H9 (cell line): ENCODE measurements at regions not wholly inside any gene's neighbourhood (a gene's known extent, or its start where the extent isn't known, plus 50 kb on each side); places are given as distances from the start of the nearest gene placed in this dataset.

ENCODE experiments used
- DNase-seq: peaks from one replicate; pipeline ENCODE4 v3.0.0-alpha.2; 2017
- H2AFZ ChIP-seq: one replicate; pipeline ENCODE4 v1.6.1; 2013; ENCODE audit warnings: mild to moderate bottlenecking, low read length, control low read depth, moderate library complexity
- H2AK5ac ChIP-seq: 2 replicates; pipeline ENCODE4 v1.6.1; 2013; ENCODE audit warnings: low read length, control low read depth, mixed read lengths; ENCODE audit not compliant: insufficient read length
- H2BK120ac ChIP-seq: one replicate; pipeline ENCODE4 v1.6.1; 2013; ENCODE audit warnings: low read depth, mild to moderate bottlenecking, low read length, control low read depth, inconsistent platforms; ENCODE audit not compliant: poor library complexity, severe bottlenecking
- H2BK12ac ChIP-seq: 2 replicates; pipeline ENCODE4 v1.6.1; 2013; ENCODE audit warnings: low read length, control low read depth, mixed read lengths, low read depth; ENCODE audit not compliant: insufficient read length
- H2BK15ac ChIP-seq: 2 replicates; pipeline ENCODE4 v1.6.1; 2013; ENCODE audit warnings: low read depth, low read length, control low read depth
- H2BK20ac ChIP-seq: one replicate; pipeline ENCODE4 v1.6.1; 2013; ENCODE audit warnings: low read depth, mild to moderate bottlenecking, low read length, control low read depth, inconsistent platforms; ENCODE audit not compliant: poor library complexity, severe bottlenecking
- H2BK5ac ChIP-seq: 2 replicates; pipeline ENCODE4 v1.6.1; 2013; ENCODE audit warnings: low read length, control low read depth, mixed read lengths; ENCODE audit not compliant: insufficient read length
- H3K14ac ChIP-seq: 2 replicates; pipeline ENCODE4 v1.6.1; 2013; ENCODE audit warnings: low read length, control low read depth; ENCODE audit not compliant: insufficient read depth
- H3K18ac ChIP-seq: 2 replicates; pipeline ENCODE4 v1.6.1; 2013; ENCODE audit warnings: low read depth, mild to moderate bottlenecking, mixed read lengths, low read length, control low read depth; ENCODE audit not compliant: insufficient read length
- H3K23ac ChIP-seq: 2 replicates; pipeline ENCODE4 v1.6.1; 2013; ENCODE audit warnings: low read length, control low read depth, mixed read lengths, low read depth; ENCODE audit not compliant: insufficient read length
- H3K23me2 ChIP-seq: 2 replicates; pipeline ENCODE4 v1.6.1; 2013; ENCODE audit warnings: low read depth, mild to moderate bottlenecking, mixed read lengths, low read length, control low read depth; ENCODE audit not compliant: insufficient read length, poor library complexity, severe bottlenecking
- H3K27ac ChIP-seq: 2 replicates; pipeline ENCODE4 v1.5.1; 2013; ENCODE audit warnings: low read length, control low read depth, mixed read lengths, low read depth; ENCODE audit not compliant: insufficient read length
- H3K27me3 ChIP-seq: 2 replicates; pipeline ENCODE4 v1.6.1; 2013; ENCODE audit warnings: low read length, control low read depth, inconsistent platforms; ENCODE audit not compliant: insufficient read depth
- H3K4ac ChIP-seq: 2 replicates; pipeline ENCODE4 v1.6.1; 2013; ENCODE audit warnings: low read depth, mild to moderate bottlenecking, control low read depth, inconsistent platforms, low read length, moderate library complexity
- H3K4me1 ChIP-seq: 2 replicates; pipeline ENCODE4 v1.6.1; 2013; ENCODE audit warnings: low read length, control low read depth, inconsistent platforms; ENCODE audit not compliant: insufficient read depth
- H3K4me2 ChIP-seq: 2 replicates; pipeline ENCODE4 v1.6.1; 2013; ENCODE audit warnings: low read length, control low read depth, mixed read lengths; ENCODE audit not compliant: insufficient read length, insufficient read depth
- H3K56ac ChIP-seq: 2 replicates; pipeline ENCODE4 v1.6.1; 2013; ENCODE audit warnings: low read depth, mild to moderate bottlenecking, mixed read lengths, low read length, control low read depth; ENCODE audit not compliant: insufficient read length
- H3K79me1 ChIP-seq: 2 replicates; pipeline ENCODE4 v1.6.1; 2013; ENCODE audit warnings: low read depth, mild to moderate bottlenecking, moderate library complexity, low read length, control low read depth, inconsistent platforms; ENCODE audit not compliant: insufficient read depth, poor library complexity, severe bottlenecking
- H3K79me2 ChIP-seq: 2 replicates; pipeline ENCODE4 v1.6.1; 2013; ENCODE audit warnings: low read length, control low read depth, inconsistent platforms; ENCODE audit not compliant: insufficient read depth
- H3K9ac ChIP-seq: 2 replicates; pipeline ENCODE4 v1.6.1; 2013; ENCODE audit warnings: low read length, control low read depth, mixed read lengths; ENCODE audit not compliant: insufficient read length; ENCODE audit errors: extremely low read depth
- H3K9me3 ChIP-seq: one replicate; pipeline ENCODE4 v1.6.1; 2013; ENCODE audit warnings: low read depth, low read length, inconsistent platforms; ENCODE audit not compliant: control insufficient read depth
- H3T11ph ChIP-seq: one replicate; pipeline ENCODE4 v1.6.1; 2013; ENCODE audit warnings: mild to moderate bottlenecking, low read length, control low read depth, inconsistent platforms
- H4K20me1 ChIP-seq: one replicate; pipeline ENCODE4 v1.6.1; 2013; ENCODE audit not compliant: control insufficient read depth, insufficient read length, insufficient read depth
- H4K5ac ChIP-seq: 2 replicates; pipeline ENCODE4 v1.6.1; 2013; ENCODE audit warnings: low read depth, mild to moderate bottlenecking, mixed read lengths, low read length, control low read depth; ENCODE audit not compliant: insufficient read length
- H4K8ac ChIP-seq: replicated peaks from 2 replicates; pipeline ENCODE4 v1.6.1; 2013; ENCODE audit warnings: low read length, control low read depth, mixed read lengths, low read depth; ENCODE audit not compliant: insufficient read length
- H4K91ac ChIP-seq: 2 replicates; pipeline ENCODE4 v1.6.1; 2013; ENCODE audit warnings: low read depth, mild to moderate bottlenecking, moderate library complexity, mixed read lengths, low read length, control low read depth; ENCODE audit not compliant: insufficient read length
- H3K27ac Mint-ChIP-seq, 3 experiments: 2 replicates in 2 of 3; 3 replicates in 1 of 3; pipeline ENCODE4 v1.8.0; 2020 to 2021; ENCODE audit warnings: mixed read lengths in 3 of 3, mild to moderate bottlenecking in 1 of 3, moderate library complexity in 1 of 3
- H3K27me3 Mint-ChIP-seq: 2 replicates; pipeline ENCODE4 v1.8.0; 2021; ENCODE audit warnings: low read depth, mild to moderate bottlenecking, moderate library complexity, mixed read lengths
- H3K36me3 Mint-ChIP-seq, 3 experiments: 2 replicates in 2 of 3; 3 replicates in 1 of 3; pipeline ENCODE4 v1.8.0; 2020 to 2021; ENCODE audit warnings: low read depth in 3 of 3, mixed read lengths in 3 of 3; ENCODE audit not compliant: insufficient read depth in 1 of 3
- H3K4me1 Mint-ChIP-seq, 2 experiments: 2 replicates each; pipeline ENCODE4 v1.8.0; 2020; ENCODE audit warnings: mixed read lengths in 2 of 2
- H3K4me3 Mint-ChIP-seq, 2 experiments: 2 replicates in 1 of 2; 3 replicates in 1 of 2; pipeline ENCODE4 v1.8.0; 2020 to 2021; ENCODE audit warnings: mild to moderate bottlenecking in 2 of 2, mixed read lengths in 2 of 2, moderate library complexity in 1 of 2
- H3K9me3 Mint-ChIP-seq, 2 experiments: 2 replicates in 1 of 2; 3 replicates in 1 of 2; pipeline ENCODE4 v1.8.0; 2020; ENCODE audit warnings: mild to moderate bottlenecking in 2 of 2, mixed read lengths in 2 of 2, moderate library complexity in 1 of 2
- CTCF ChIP-seq: fragments of 200-600 bp; sonication (generic); conservative IDR thresholded peaks from 3 replicates; pipeline ENCODE4 v1.8.0; 2021; ENCODE audit warnings: antibody characterized with exemption, mild to moderate bottlenecking

GRCh38 chr5:8647111-8647510 lies 778.2 kb downstream of the MTRR start:
- Histone ChIP-seq H3K4ac (no peak overlapping the region), H4K5ac (no peak overlapping the region), H4K91ac (no peak overlapping the region), H3K9ac (no peak overlapping the region), H3K79me1 (no peaks in the 10 kb centered on the region), H3K27me3 (no peaks in the 10 kb centered on the region), H3K27ac (no peak overlapping the region), H3K4me1 (no peaks in the 10 kb centered on the region), H2BK15ac (no peak overlapping the region), H3K23me2 (no peaks in the 10 kb centered on the region), H2BK20ac (no peak overlapping the region), H2BK120ac (no peak overlapping the region), H3T11ph (no peak overlapping the region), H3K4me2 (no peak overlapping the region), H2AFZ (no peak overlapping the region), H3K23ac (no peak overlapping the region), H3K18ac (no peak overlapping the region), H3K9me3 (no peaks in the 10 kb centered on the region), H4K20me1 (no peaks in the 10 kb centered on the region), H4K8ac (no peak overlapping the region), H2BK5ac (no peak overlapping the region), H2AK5ac (no peak overlapping the region), H3K79me2 (no peaks in the 10 kb centered on the region), H3K14ac (no peak overlapping the region), H3K56ac (no peak overlapping the region), H2BK12ac (no peak overlapping the region)
- no peak overlapping the region for H3K27ac Mint-ChIP-seq
- no peak for DNase-seq
- no peaks in the 10 kb centered on the region for H3K27me3 Mint-ChIP-seq
- no peak overlapping the region for H3K4me3 Mint-ChIP-seq
- H3K36me3 Mint-ChIP-seq = no peaks in the 10 kb centered on the region; a peak in 1 of 7 replicates
- H3K9me3 Mint-ChIP-seq = peaks cover 0 to 2% of the 10 kb centered on the region in 2 experiments; a peak in 2 of 5 replicates
- TF ChIP-seq CTCF = no peak
- H3K4me1 Mint-ChIP-seq = no peaks in the 10 kb centered on the region
